ENCODE measurements at regions not wholly inside any gene's neighbourhood (a gene's known extent, or its start where the extent isn't known, plus 50 kb on each side); places are given as distances from the start of the nearest gene placed in this dataset.
"Not testable (repeated sequence)": the region's sequence is repeated elsewhere in the genome, so short reads cannot be mapped to it uniquely, and the experiment has no call there.

GRCh38 chr2:189231719-189232323, 52.3 kb upstream of the COL5A2 start:
- H3K9ac ChIP-seq (ENCODE audit: low read depth, low read length): no peak overlapping the region
- no peaks in the 10 kb centered on the region for H3K27me3 ChIP-seq (ENCODE audit: control insufficient read depth, insufficient read depth, low read length)
- H3K27ac ChIP-seq (ENCODE audit: low read depth, low read length): no peak overlapping the region
- no peak overlapping the region for H3K4me3 ChIP-seq (ENCODE audit: low read depth, low read length)
- no peaks in the 10 kb centered on the region for H3K4me1 ChIP-seq (ENCODE audit: control insufficient read depth, insufficient read depth, low read length)
- no peaks in the 10 kb centered on the region for H3K36me3 ChIP-seq (ENCODE audit: control insufficient read depth, insufficient read depth, low read length)
- no peaks in the 10 kb centered on the region for H3K9me3 ChIP-seq (ENCODE audit: control insufficient read depth, insufficient read depth, low read length)

- Histone ChIP-seq H3K4me1 (ENCODE audit: control insufficient read depth, insufficient read depth, low read length) (no peaks in the 10 kb centered on the region), H3K36me3 (ENCODE audit: control insufficient read depth, insufficient read depth, low read length) (no peaks in the 10 kb centered on the region), H3K9ac (ENCODE audit: low read depth, low read length) (no peak overlapping the region), H3K27me3 (ENCODE audit: control insufficient read depth, insufficient read depth, low read length) (no peaks in the 10 kb centered on the region), H3K27ac (ENCODE audit: low read depth, low read length) (no peak overlapping the region), H3K4me3 (ENCODE audit: low read depth, low read length) (no peak overlapping the region), H3K9me3 (ENCODE audit: control insufficient read depth, insufficient read depth, low read length) (no peaks in the 10 kb centered on the region)
These were observed 53.3 kb upstream of the COL5A2 start for GRCh38 chr2:189232759-189233406.

GRCh38 chr2:189233527-189233926, 54.0 kb upstream of the COL5A2 start:
- H3K27ac ChIP-seq (ENCODE audit: low read depth, low read length): no peak overlapping the region
- H3K9me3 ChIP-seq (ENCODE audit: control insufficient read depth, insufficient read depth, low read length): no peaks in the 10 kb centered on the region
- H3K36me3 ChIP-seq (ENCODE audit: control insufficient read depth, insufficient read depth, low read length): no peaks in the 10 kb centered on the region
- no peaks in the 10 kb centered on the region for H3K27me3 ChIP-seq (ENCODE audit: control insufficient read depth, insufficient read depth, low read length)
- no peak overlapping the region for H3K4me3 ChIP-seq (ENCODE audit: low read depth, low read length)
- H3K9ac ChIP-seq (ENCODE audit: low read depth, low read length): no peak overlapping the region
- no peaks in the 10 kb centered on the region for H3K4me1 ChIP-seq (ENCODE audit: control insufficient read depth, insufficient read depth, low read length)

- Histone ChIP-seq H3K27ac (ENCODE audit: low read depth, low read length) (no peak overlapping the region), H3K4me3 (ENCODE audit: low read depth, low read length) (no peak overlapping the region), H3K9ac (ENCODE audit: low read depth, low read length) (no peak overlapping the region), H3K4me1 (ENCODE audit: control insufficient read depth, insufficient read depth, low read length) (no peaks in the 10 kb centered on the region), H3K27me3 (ENCODE audit: control insufficient read depth, insufficient read depth, low read length) (no peaks in the 10 kb centered on the region), H3K36me3 (ENCODE audit: control insufficient read depth, insufficient read depth, low read length) (no peaks in the 10 kb centered on the region), H3K9me3 (ENCODE audit: control insufficient read depth, insufficient read depth, low read length) (no peaks in the 10 kb centered on the region)
These were observed 55.4 kb upstream of the COL5A2 start for GRCh38 chr2:189234991-189235390.

- H3K4me3 ChIP-seq (ENCODE audit: low read depth, low read length): no peak overlapping the region
- no peaks in the 10 kb centered on the region for H3K36me3 ChIP-seq (ENCODE audit: control insufficient read depth, insufficient read depth, low read length)
- H3K4me1 ChIP-seq (ENCODE audit: control insufficient read depth, insufficient read depth, low read length): no peaks in the 10 kb centered on the region
- no peaks in the 10 kb centered on the region for H3K9me3 ChIP-seq (ENCODE audit: control insufficient read depth, insufficient read depth, low read length)
- H3K27ac ChIP-seq (ENCODE audit: low read depth, low read length): no peak overlapping the region
- no peaks in the 10 kb centered on the region for H3K27me3 ChIP-seq (ENCODE audit: control insufficient read depth, insufficient read depth, low read length)
- H3K9ac ChIP-seq (ENCODE audit: low read depth, low read length): no peak overlapping the region
These were observed 56.5 kb upstream of the COL5A2 start for GRCh38 chr2:189236066-189236465.

GRCh38 chr2:189238903-189239302, 59.3 kb upstream of the COL5A2 start:
- Histone ChIP-seq H3K27me3 (ENCODE audit: control insufficient read depth, insufficient read depth, low read length) (no peaks in the 10 kb centered on the region), H3K9ac (ENCODE audit: low read depth, low read length) (no peak overlapping the region), H3K4me1 (ENCODE audit: control insufficient read depth, insufficient read depth, low read length) (no peaks in the 10 kb centered on the region), H3K4me3 (ENCODE audit: low read depth, low read length) (no peak overlapping the region), H3K27ac (ENCODE audit: low read depth, low read length) (no peak overlapping the region), H3K36me3 (ENCODE audit: control insufficient read depth, insufficient read depth, low read length) (no peaks in the 10 kb centered on the region), H3K9me3 (ENCODE audit: control insufficient read depth, insufficient read depth, low read length) (peaks cover 9% of the 10 kb centered on the region; the same call in 1 of the 2 replicates)

GRCh38 chr2:189243843-189244242, 64.3 kb upstream of the COL5A2 start:
- H3K9me3 ChIP-seq (ENCODE audit: control insufficient read depth, insufficient read depth, low read length): peaks cover 13% of the 10 kb centered on the region; the same call in 1 of the 2 replicates
- H3K4me1 ChIP-seq (ENCODE audit: control insufficient read depth, insufficient read depth, low read length); H3K27ac ChIP-seq (ENCODE audit: low read depth, low read length); H3K27me3 ChIP-seq (ENCODE audit: control insufficient read depth, insufficient read depth, low read length); H3K9ac ChIP-seq (ENCODE audit: low read depth, low read length); H3K4me3 ChIP-seq (ENCODE audit: low read depth, low read length); H3K36me3 ChIP-seq (ENCODE audit: control insufficient read depth, insufficient read depth, low read length): not testable (repeated sequence)

GRCh38 chr2:189247276-189247675, 67.7 kb upstream of the COL5A2 start:
- Histone ChIP-seq H3K9ac (ENCODE audit: low read depth, low read length) (no peak overlapping the region), H3K27ac (ENCODE audit: low read depth, low read length) (no peak overlapping the region), H3K27me3 (ENCODE audit: control insufficient read depth, insufficient read depth, low read length) (no peaks in the 10 kb centered on the region), H3K36me3 (ENCODE audit: control insufficient read depth, insufficient read depth, low read length) (no peaks in the 10 kb centered on the region), H3K9me3 (ENCODE audit: control insufficient read depth, insufficient read depth, low read length) (peaks cover 13% of the 10 kb centered on the region; the same call in 1 of the 2 replicates), H3K4me1 (ENCODE audit: control insufficient read depth, insufficient read depth, low read length) (no peaks in the 10 kb centered on the region), H3K4me3 (ENCODE audit: low read depth, low read length) (no peak overlapping the region)

GRCh38 chr2:189248141-189248540, 68.6 kb upstream of the COL5A2 start:
- peaks cover 7% of the 10 kb centered on the region; the same call in 1 of the 2 replicates for H3K9me3 ChIP-seq (ENCODE audit: control insufficient read depth, insufficient read depth, low read length)
- no peak overlapping the region for H3K4me3 ChIP-seq (ENCODE audit: low read depth, low read length)
- no peak overlapping the region for H3K9ac ChIP-seq (ENCODE audit: low read depth, low read length)
- H3K27me3 ChIP-seq (ENCODE audit: control insufficient read depth, insufficient read depth, low read length): no peaks in the 10 kb centered on the region
- no peaks in the 10 kb centered on the region for H3K36me3 ChIP-seq (ENCODE audit: control insufficient read depth, insufficient read depth, low read length)
- no peak overlapping the region for H3K27ac ChIP-seq (ENCODE audit: low read depth, low read length)
- no peaks in the 10 kb centered on the region for H3K4me1 ChIP-seq (ENCODE audit: control insufficient read depth, insufficient read depth, low read length)

GRCh38 chr2:189249171-189249570, 69.6 kb upstream of the COL5A2 start:
- Histone ChIP-seq H3K27ac (ENCODE audit: low read depth, low read length) (no peak overlapping the region), H3K4me3 (ENCODE audit: low read depth, low read length) (no peak overlapping the region), H3K9me3 (ENCODE audit: control insufficient read depth, insufficient read depth, low read length) (0 out of 2 replicates have a peak, but pooled peaks cover 4% of the 10 kb centered on the region)

GRCh38 chr2:189249901-189250300, 70.3 kb upstream of the COL5A2 start:
- Histone ChIP-seq H3K27ac (ENCODE audit: low read depth, low read length) (no peak overlapping the region), H3K4me3 (ENCODE audit: low read depth, low read length) (no peak overlapping the region)

More at GRCh38 chr2:189249171-189249570, 69.6 kb upstream of the COL5A2 start:
- no peaks in the 10 kb centered on the region for H3K36me3 ChIP-seq (ENCODE audit: control insufficient read depth, insufficient read depth, low read length)
- no peaks in the 10 kb centered on the region for H3K27me3 ChIP-seq (ENCODE audit: control insufficient read depth, insufficient read depth, low read length)
- H3K9ac ChIP-seq (ENCODE audit: low read depth, low read length): no peak overlapping the region
- no peaks in the 10 kb centered on the region for H3K4me1 ChIP-seq (ENCODE audit: control insufficient read depth, insufficient read depth, low read length)

More at GRCh38 chr2:189249901-189250300, 70.3 kb upstream of the COL5A2 start:
- no peaks in the 10 kb centered on the region for H3K36me3 ChIP-seq (ENCODE audit: control insufficient read depth, insufficient read depth, low read length)
- H3K27me3 ChIP-seq (ENCODE audit: control insufficient read depth, insufficient read depth, low read length): no peaks in the 10 kb centered on the region
- no peaks in the 10 kb centered on the region for H3K4me1 ChIP-seq (ENCODE audit: control insufficient read depth, insufficient read depth, low read length)
- H3K9me3 ChIP-seq (ENCODE audit: control insufficient read depth, insufficient read depth, low read length): no peaks in the 10 kb centered on the region
- H3K9ac ChIP-seq (ENCODE audit: low read depth, low read length): no peak overlapping the region

Data from HUES48 (cell line).